SK-N-SH (cell line): ENCODE measurements at regions not wholly inside any gene's neighbourhood (a gene's known extent, or its start where the extent isn't known, plus 50 kb on each side); places are given as distances from the start of the nearest gene placed in this dataset.

Experiments used
- JUND ChIP-seq: IDR thresholded peaks from 2 replicates; pipeline ENCODE4 v1.4.0; 2012
- MXI1 ChIP-seq: IDR thresholded peaks from 2 replicates; pipeline ENCODE4 v1.6.1; 2012; ENCODE audit warnings: mild to moderate bottlenecking, low read depth, low read length, improper control_type of control experiment
- POLR2AphosphoS5 ChIP-seq: IDR thresholded peaks from 2 replicates; pipeline ENCODE4 v1.6.1; 2012; ENCODE audit warnings: low read depth, low read length
- SIN3A ChIP-seq: IDR thresholded peaks from 2 replicates; pipeline ENCODE4 v1.6.1; 2012; ENCODE audit warnings: low read depth, mild to moderate bottlenecking, low read length, moderate library complexity, borderline replicate concordance
- TAF1 ChIP-seq: IDR thresholded peaks from 2 replicates; pipeline ENCODE4 v1.6.1; 2012; ENCODE audit warnings: low read depth, mild to moderate bottlenecking, low read length, moderate library complexity, borderline replicate concordance
- TF ChIP-seq, protein P1 (sequence below): IDR thresholded peaks from 2 replicates; pipeline ENCODE4 v1.4.0; 2012; ENCODE audit warnings: low read depth, borderline replicate concordance

DNA sequence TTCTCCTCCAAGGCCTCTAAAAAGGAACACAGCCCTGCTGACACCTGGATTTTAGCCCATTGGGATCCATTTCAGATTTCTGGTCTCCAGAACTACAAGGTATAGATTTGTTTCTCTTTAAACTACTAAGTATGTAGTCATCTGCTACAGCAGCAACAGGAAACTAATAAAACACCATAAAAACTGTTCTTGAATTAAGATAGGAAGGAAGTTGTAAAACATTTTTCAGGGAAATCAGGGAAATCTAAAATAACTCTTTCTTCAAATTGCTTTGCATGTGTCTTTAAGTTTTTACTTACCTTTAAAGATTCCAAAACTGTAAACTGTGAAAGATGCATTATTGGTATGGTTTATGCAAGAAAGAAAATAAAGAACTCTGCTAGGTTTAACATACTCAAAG is 407.0 kb upstream of the TOM1L1 start:
- TF ChIP-seq JUND (no peak), MXI1 (no peak), POLR2AphosphoS5 (no peak), SIN3A (no peak), TAF1 (no peak)
- TF ChIP-seq, protein P1, sequence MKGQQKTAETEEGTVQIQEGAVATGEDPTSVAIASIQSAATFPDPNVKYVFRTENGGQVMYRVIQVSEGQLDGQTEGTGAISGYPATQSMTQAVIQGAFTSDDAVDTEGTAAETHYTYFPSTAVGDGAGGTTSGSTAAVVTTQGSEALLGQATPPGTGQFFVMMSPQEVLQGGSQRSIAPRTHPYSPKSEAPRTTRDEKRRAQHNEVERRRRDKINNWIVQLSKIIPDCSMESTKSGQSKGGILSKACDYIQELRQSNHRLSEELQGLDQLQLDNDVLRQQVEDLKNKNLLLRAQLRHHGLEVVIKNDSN: no peak
